Adrenal gland (tissue), 9 donors: ENCODE measurements at regions not wholly inside any gene's neighbourhood (a gene's known extent, or its start where the extent isn't known, plus 50 kb on each side); places are given as distances from the start of the nearest gene placed in this dataset.

ENCODE experiments used
- DNase-seq, 7 donors: peaks; one replicate each; pipeline ENCODE4 v3.0.0-alpha.2; 2019 to 2020
- H3K27ac ChIP-seq, 5 donors: fragments of 200-600 bp; sonication (generic) in 4 of 5; 1 replicate in 3 of 5; 2 replicates in 2 of 5; pipeline versions ENCODE4 v1.5.1 to v1.8.0; 2016 to 2020; ENCODE audit warnings: mild to moderate bottlenecking in 1 of 5
- H3K27me3 ChIP-seq: fragments of 200-600 bp; 2 replicates; pipeline ENCODE4 v1.8.0; 2021
- H3K36me3 ChIP-seq, 2 donors: fragments of 200-600 bp; replicated peaks in 1 of 2; 1 replicate in 1 of 2; 2 replicates in 1 of 2; pipeline versions ENCODE4 v1.5.1 to v1.8.0; 2018 to 2022
- H3K4me1 ChIP-seq, 2 donors: fragments of 200-600 bp; replicated peaks in 1 of 2; 1 replicate in 1 of 2; 2 replicates in 1 of 2; pipeline versions ENCODE4 v1.5.1 to v1.8.0; 2018 to 2021
- H3K4me3 ChIP-seq, 4 donors: fragments of 200-600 bp; sonication (generic) in 3 of 4; one replicate each; pipeline ENCODE4 v1.5.1; 2016 to 2018
- H3K9me3 ChIP-seq, 3 donors: fragments of 200-600 bp; sonication (generic) in 1 of 3; replicated peaks in 1 of 3; 1 replicate in 2 of 3; 2 replicates in 1 of 3; pipeline versions ENCODE4 v1.5.1 to v1.8.0; 2016 to 2021
- CTCF ChIP-seq, 6 experiments: fragments of 450-650 bp in 4 of 6; fragments of 200-600 bp in 2 of 6; sonication (generic) in 1 of 6; IDR thresholded peaks; 1 replicate in 5 of 6; 2 replicates in 1 of 6; pipeline versions ENCODE4 v1.5.1 to v1.8.0; 2016 to 2021; ENCODE audit warnings: antibody characterized with exemption in 6 of 6, mild to moderate bottlenecking in 2 of 6, moderate library complexity in 1 of 6
- POLR2A ChIP-seq, 2 donors: fragments of 450-650 bp; IDR thresholded peaks; one replicate each; pipeline ENCODE4 v1.6.1; 2017; ENCODE audit warnings: antibody characterized with exemption in 2 of 2, mild to moderate bottlenecking in 2 of 2, moderate library complexity in 1 of 2
- WGBS, 4 donors: extraction: QIAGEN DNeasy Blood & Tissue Kit in 2 of 4; methylation state at CpG; one replicate each; pipeline versions ENCODE4 v1.1.5 to v1.1.7; 2013 to 2017; 5-methylcytosine and 5-hydroxymethylcytosine counted together
- intact Hi-C, 2 donors: fragments of 100-400 bp; cut with DNase I; formaldehyde crosslinking; loops; one replicate each; pipeline versions ENCODE4 v1.14.1 to v1.15.0; 2022 to 2023
- donor health status: healthy with polysubstance abuse.
- donor health status: Bipolar disorder and iron deficiency.
- donor health status: DM: yes; HTN: yes; CAD: no.
- donor health status: DM: no; HTN: no; CAD: no.
- donor health status: DM: no; HTN: no; CAD: no.

GRCh38 chr20:48172357-48172702 lies 387.0 kb upstream of the SULF2 start:
- intact Hi-C loops = no loop called here

GRCh38 chr20:48171626-48172356 lies 386.5 kb upstream of the SULF2 start:
- no peaks in the 10 kb centered on the region for H3K4me1 ChIP-seq
- TF ChIP-seq POLR2A (IDR thresholded peaks at IDR 0.05) = no peak
- no peak for DNase-seq
- no peaks in the 10 kb centered on the region for H3K36me3 ChIP-seq
- no peaks in the 10 kb centered on the region for H3K27me3 ChIP-seq
- no peaks in the 10 kb centered on the region for H3K9me3 ChIP-seq
- no peak overlapping the region for H3K4me3 ChIP-seq
- H3K27ac ChIP-seq = no peak overlapping the region
- intact Hi-C loops = no loop called here
- WGBS, 4 donors = 76 to 85% (median 80%) methylated on average over 10 of the region's 10 CpGs

More at GRCh38 chr20:48172357-48172702, 387.0 kb upstream of the SULF2 start:
- Histone ChIP-seq H3K4me3 (no peak overlapping the region), H3K27me3 (no peaks in the 10 kb centered on the region), H3K4me1 (no peaks in the 10 kb centered on the region), H3K27ac (no peak overlapping the region), H3K9me3 (no peaks in the 10 kb centered on the region), H3K36me3 (no peaks in the 10 kb centered on the region)
- 51 to 77% (median 69%) methylated on average over 1 of the region's 1 CpG for WGBS, 4 donors
- no peak for DNase-seq
- TF ChIP-seq CTCF (IDR thresholded peaks at IDR 0.05) (no peak), POLR2A (IDR thresholded peaks at IDR 0.05) (no peak)

GRCh38 chr20:48171071-48171470 lies 385.8 kb upstream of the SULF2 start:
- intact Hi-C loops = no loop called here
- H3K4me1 ChIP-seq = no peaks in the 10 kb centered on the region
- H3K27me3 ChIP-seq = no peaks in the 10 kb centered on the region
- H3K27ac ChIP-seq = no peak overlapping the region
- H3K36me3 ChIP-seq = no peaks in the 10 kb centered on the region
- WGBS, 4 donors = 59 to 76% (median 72%) methylated on average over 6 of the region's 6 CpGs
- H3K4me3 ChIP-seq = no peak overlapping the region
- DNase-seq = no peak
- TF ChIP-seq CTCF (IDR thresholded peaks at IDR 0.05) (no peak), POLR2A (IDR thresholded peaks at IDR 0.05) (no peak)
- no peaks in the 10 kb centered on the region for H3K9me3 ChIP-seq

- H3K27ac ChIP-seq = no peak overlapping the region
- peaks cover 2% of the 10 kb centered on the region for H3K27me3 ChIP-seq
- WGBS, 4 donors = 72 to 80% (median 79%) methylated on average over 2 of the region's 2 CpGs
- no peak overlapping the region for H3K4me3 ChIP-seq
- DNase-seq = no peak
- intact Hi-C loops = no loop called here
- TF ChIP-seq CTCF (IDR thresholded peaks at IDR 0.05) (no peak), POLR2A (IDR thresholded peaks at IDR 0.05) (no peak)
- no peaks in the 10 kb centered on the region for H3K36me3 ChIP-seq
- H3K4me1 ChIP-seq = no peaks in the 10 kb centered on the region
- H3K9me3 ChIP-seq = no peaks in the 10 kb centered on the region
Measured at GRCh38 chr20:48170625-48171024, 385.3 kb upstream of the SULF2 start.

- WGBS, 4 donors = 79 to 85% (median 82%) methylated on average over 15 of the region's 15 CpGs
- no peak for DNase-seq
Measured at GRCh38 chr20:48169650-48170225, 384.5 kb upstream of the SULF2 start.

More at GRCh38 chr20:48169650-48170225, 384.5 kb upstream of the SULF2 start:
- Histone ChIP-seq H3K36me3 (no peaks in the 10 kb centered on the region), H3K27me3 (peaks cover 3% of the 10 kb centered on the region), H3K27ac (no peak overlapping the region), H3K4me1 (no peaks in the 10 kb centered on the region), H3K9me3 (no peaks in the 10 kb centered on the region), H3K4me3 (no peak overlapping the region)
- no peak for TF ChIP-seq POLR2A (IDR thresholded peaks at IDR 0.05)
- no peak for TF ChIP-seq CTCF (IDR thresholded peaks at IDR 0.05)
- intact Hi-C loops = no loop called here
